Fibroblast of lung (primary cell): ENCODE measurements at regions not wholly inside any gene's neighbourhood (a gene's known extent, or its start where the extent isn't known, plus 50 kb on each side); places are given as distances from the start of the nearest gene placed in this dataset.

Experiments used
- DNase-seq, 2 donors: peaks; one replicate each; pipeline versions ENCODE4 v3.0.0 to v3.0.0-alpha.2; 2010; ENCODE audit warnings: low read depth in 2 of 2
- H2AFZ ChIP-seq: 2 replicates; pipeline ENCODE4 v1.5.1; 2012; ENCODE audit warnings: low read length, control low read depth, inconsistent platforms
- H3K27ac ChIP-seq: 2 replicates; pipeline ENCODE4 v1.5.1; 2011; ENCODE audit warnings: low read length, control low read depth; ENCODE audit not compliant: insufficient read depth
- H3K27me3 ChIP-seq: 2 replicates; pipeline ENCODE4 v1.5.1; 2011; ENCODE audit warnings: mild to moderate bottlenecking, low read length; ENCODE audit not compliant: control insufficient read depth, insufficient read depth
- H3K36me3 ChIP-seq: 2 replicates; pipeline ENCODE4 v1.5.1; 2011; ENCODE audit warnings: low read length; ENCODE audit not compliant: control insufficient read depth, insufficient read depth
- H3K4me1 ChIP-seq: 2 replicates; pipeline ENCODE4 v1.5.1; 2011; ENCODE audit warnings: low read length; ENCODE audit not compliant: control insufficient read depth, insufficient read depth; ENCODE audit errors: extremely low read depth
- H3K4me2 ChIP-seq: 2 replicates; pipeline ENCODE4 v1.5.1; 2011; ENCODE audit warnings: low read length, control low read depth; ENCODE audit not compliant: insufficient read depth; ENCODE audit errors: extremely low read depth
- H3K4me3 ChIP-seq, 4 experiments: fragments of 200-600 bp in 1 of 4; sonication (generic) in 1 of 4; replicated peaks in 1 of 4; 2 replicates each; pipeline ENCODE4 v1.5.1; 2011 to 2016; ENCODE audit warnings: low read length in 4 of 4, low read depth in 3 of 4, mild to moderate bottlenecking in 3 of 4, control low read depth in 2 of 4, inconsistent platforms in 1 of 4, mixed read lengths in 1 of 4; ENCODE audit not compliant: insufficient read depth in 1 of 4; ENCODE audit errors: control extremely low read depth in 1 of 4
- H3K79me2 ChIP-seq: 2 replicates; pipeline ENCODE4 v1.5.1; 2012; ENCODE audit warnings: mild to moderate bottlenecking, low read length, inconsistent platforms; ENCODE audit not compliant: control insufficient read depth, insufficient read depth
- H3K9ac ChIP-seq: 2 replicates; pipeline ENCODE4 v1.5.1; 2011; ENCODE audit warnings: mild to moderate bottlenecking, low read length, control low read depth; ENCODE audit not compliant: insufficient read depth
- H3K9me3 ChIP-seq: 2 replicates; pipeline ENCODE4 v1.5.1; 2012; ENCODE audit warnings: low read depth, low read length; ENCODE audit not compliant: control insufficient read depth, insufficient read depth
- H4K20me1 ChIP-seq: 2 replicates; pipeline ENCODE4 v1.5.1; 2011; ENCODE audit warnings: low read length; ENCODE audit not compliant: control insufficient read depth, insufficient read depth; ENCODE audit errors: extremely low read depth
- CTCF ChIP-seq, 2 donors: IDR thresholded peaks in 1 of 2; conservative IDR thresholded peaks in 1 of 2; 1 replicate in 1 of 2; 2 replicates in 1 of 2; pipeline ENCODE4 v1.5.1; 2011 to 2012; ENCODE audit warnings: low read length in 2 of 2, control low read depth in 1 of 2, inconsistent platforms in 1 of 2, low read depth in 1 of 2, mild to moderate bottlenecking in 1 of 2
- EZH2 ChIP-seq: IDR thresholded peaks from 2 replicates; pipeline ENCODE4 v1.5.1; 2012; ENCODE audit warnings: low read length, control low read depth, mild to moderate bottlenecking; ENCODE audit errors: missing control alignments

- no peak overlapping the region for H3K4me3 ChIP-seq
- no peaks in the 10 kb centered on the region for H3K4me1 ChIP-seq
- no peak overlapping the region for H2AFZ ChIP-seq
- no peak overlapping the region for H3K4me2 ChIP-seq
- H3K36me3 ChIP-seq: no peaks in the 10 kb centered on the region
- no peaks in the 10 kb centered on the region for H3K27me3 ChIP-seq
- no peak overlapping the region for H3K27ac ChIP-seq
- no peak for TF ChIP-seq EZH2
- no peak for TF ChIP-seq CTCF (conservative IDR thresholded peaks at IDR 0.05 in 1 of 2, IDR thresholded peaks at IDR 0.05 in 1 of 2; ENCODE audit: low read depth in 1 of 2, low read length in 2 of 2)
- H3K9me3 ChIP-seq: no peaks in the 10 kb centered on the region
- no peak for DNase-seq
- no peaks in the 10 kb centered on the region for H4K20me1 ChIP-seq
- H3K9ac ChIP-seq: no peak overlapping the region
- H3K79me2 ChIP-seq: no peaks in the 10 kb centered on the region
These were observed 1166.6 kb downstream of the BRD1 start for GRCh38 chr22:48660790-48661740.

GRCh38 chr22:48660104-48660789 is 1167.4 kb downstream of the BRD1 start:
- H2AFZ ChIP-seq: no peak overlapping the region
- no peaks in the 10 kb centered on the region for H3K79me2 ChIP-seq
- TF ChIP-seq CTCF (conservative IDR thresholded peaks at IDR 0.05 in 1 of 2, IDR thresholded peaks at IDR 0.05 in 1 of 2; ENCODE audit: low read depth in 1 of 2, low read length in 2 of 2): no peak
- no peak for TF ChIP-seq EZH2
- H4K20me1 ChIP-seq: no peaks in the 10 kb centered on the region
- no peak overlapping the region for H3K27ac ChIP-seq
- no peak overlapping the region for H3K4me2 ChIP-seq
- no peak for DNase-seq
- no peak overlapping the region for H3K9ac ChIP-seq
- H3K9me3 ChIP-seq: no peaks in the 10 kb centered on the region
- no peaks in the 10 kb centered on the region for H3K36me3 ChIP-seq
- H3K4me1 ChIP-seq: no peaks in the 10 kb centered on the region
- no peak overlapping the region for H3K4me3 ChIP-seq
- no peaks in the 10 kb centered on the region for H3K27me3 ChIP-seq

GRCh38 chr22:48659404-48659996 is 1168.2 kb downstream of the BRD1 start:
- no peaks in the 10 kb centered on the region for H3K4me1 ChIP-seq
- H3K9me3 ChIP-seq: no peaks in the 10 kb centered on the region

More at GRCh38 chr22:48659404-48659996, 1168.2 kb downstream of the BRD1 start:
- no peak for DNase-seq
- Histone ChIP-seq H2AFZ (no peak overlapping the region), H3K27me3 (no peaks in the 10 kb centered on the region), H4K20me1 (no peaks in the 10 kb centered on the region), H3K27ac (no peak overlapping the region), H3K36me3 (no peaks in the 10 kb centered on the region), H3K9ac (no peak overlapping the region), H3K79me2 (no peaks in the 10 kb centered on the region), H3K4me3 (no peak overlapping the region), H3K4me2 (no peak overlapping the region)
- no peak for TF ChIP-seq EZH2
- TF ChIP-seq CTCF (conservative IDR thresholded peaks at IDR 0.05 in 1 of 2, IDR thresholded peaks at IDR 0.05 in 1 of 2; ENCODE audit: low read depth in 1 of 2, low read length in 2 of 2): no peak
